GM18511 (cell line): ENCODE measurements at regions not wholly inside any gene's neighbourhood (a gene's known extent, or its start where the extent isn't known, plus 50 kb on each side); places are given as distances from the start of the nearest gene placed in this dataset.

ENCODE experiments used
- ATAC-seq: cut with Tn5 transposase; IDR thresholded peaks from one replicate; pipeline ENCODE4 v1.9.1; 2021; ENCODE audit warnings: mild to moderate bottlenecking, moderate library complexity; ENCODE audit not compliant: unreplicated experiment

GRCh38 chr1:168913711-168914463 is 184.9 kb upstream of the DPT start:
- no peak for ATAC-seq

GRCh38 chr1:168917309-168917708 is 188.3 kb upstream of the DPT start:
- ATAC-seq = no peak

GRCh38 chr1:168917796-168918195 is 188.7 kb upstream of the ATP1B1 start:
- no peak for ATAC-seq

- no peak for ATAC-seq
These were observed 187.4 kb upstream of the ATP1B1 start for GRCh38 chr1:168918860-168919741.

DNA sequence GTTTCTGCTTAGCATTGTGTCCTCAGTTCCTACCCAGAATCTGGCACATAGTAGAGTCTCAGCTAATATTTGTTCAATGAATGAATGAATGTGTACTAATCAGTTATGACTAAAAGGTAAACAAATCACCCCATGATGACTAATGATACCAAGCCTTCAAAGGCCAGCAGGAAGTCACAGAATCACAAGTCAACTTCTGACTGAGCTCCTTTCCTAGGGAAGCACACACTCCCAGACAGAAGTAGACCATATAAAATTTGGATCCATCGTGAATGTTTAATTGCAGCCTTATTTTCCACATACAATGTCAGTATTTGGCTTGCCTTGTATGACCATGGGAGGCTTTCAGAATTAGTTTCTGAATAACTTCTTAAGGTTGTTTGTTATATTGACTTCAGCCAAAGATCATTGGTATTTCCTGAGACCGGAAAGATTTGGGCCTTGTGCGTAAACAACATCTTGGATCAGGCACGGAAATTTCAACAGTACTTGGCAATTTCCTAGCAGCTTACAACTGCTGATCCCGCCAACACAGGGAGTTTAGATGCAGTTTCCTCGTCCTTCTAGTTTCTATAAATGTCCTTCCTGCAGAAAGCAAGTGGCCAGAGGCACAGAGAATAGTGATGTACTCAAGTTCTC is 185.9 kb upstream of the ATP1B1 start:
- no peak for ATAC-seq

GRCh38 chr1:168921629-168922028 is 184.9 kb upstream of the ATP1B1 start:
- peak; percentile 78 for ATAC-seq

DNA sequence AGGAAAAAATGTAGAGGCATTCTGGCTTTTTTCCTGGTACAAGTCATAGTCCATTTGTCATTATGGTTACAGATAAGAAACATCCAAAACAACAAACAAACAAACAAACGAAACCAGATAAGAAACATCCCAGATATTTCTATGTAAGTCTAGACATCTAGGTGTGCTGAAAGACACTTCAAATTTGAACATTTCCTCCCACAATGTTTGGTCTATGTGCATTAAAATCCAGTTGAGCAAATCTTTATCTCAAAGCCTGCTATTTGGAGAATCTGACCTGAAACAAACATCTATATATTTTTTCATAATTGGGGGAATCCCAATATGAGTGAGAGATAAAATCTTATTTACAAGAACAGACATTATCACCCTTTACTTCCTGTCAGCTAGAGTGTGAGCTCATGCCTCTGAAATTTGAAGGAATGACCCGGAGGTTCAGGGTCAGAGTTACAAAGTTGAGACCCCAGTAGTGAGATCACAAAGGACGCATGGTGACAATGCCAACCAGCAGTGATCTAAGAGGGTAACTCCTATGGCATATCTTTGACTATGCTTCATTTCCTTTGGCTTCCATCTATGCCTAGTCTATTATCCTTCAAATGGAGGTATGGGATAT is 182.9 kb upstream of the ATP1B1 start:
- no peak for ATAC-seq

GRCh38 chr1:168924976-168925375 is 181.5 kb upstream of the ATP1B1 start:
- no peak for ATAC-seq

GRCh38 chr1:168926236-168926635 is 180.3 kb upstream of the ATP1B1 start:
- no peak for ATAC-seq

DNA sequence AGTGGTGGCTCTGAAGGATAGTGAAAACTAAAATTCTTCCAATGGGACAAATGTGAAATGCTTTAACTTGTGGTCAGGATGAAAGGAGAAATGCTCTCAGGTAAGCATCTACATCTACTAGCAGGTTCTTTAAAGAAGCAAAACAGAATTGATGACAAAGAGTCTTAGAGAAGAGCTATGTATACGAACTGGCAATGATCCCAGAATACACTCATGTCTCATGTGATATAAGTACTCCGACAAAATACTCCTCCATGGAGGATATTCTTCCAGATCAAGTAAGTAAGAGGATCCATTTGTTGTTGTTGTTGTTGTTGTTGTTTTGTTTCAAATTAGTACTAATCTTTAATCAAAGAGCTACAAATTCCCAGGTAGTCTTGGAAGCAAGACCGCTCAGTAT is 174.0 kb upstream of the ATP1B1 start:
- no peak for ATAC-seq

- no peak for ATAC-seq
These were observed 173.2 kb upstream of the ATP1B1 start for GRCh38 chr1:168933141-168933805.

GRCh38 chr1:168939110-168939946 is 167.2 kb upstream of the ATP1B1 start:
- no peak for ATAC-seq

DNA sequence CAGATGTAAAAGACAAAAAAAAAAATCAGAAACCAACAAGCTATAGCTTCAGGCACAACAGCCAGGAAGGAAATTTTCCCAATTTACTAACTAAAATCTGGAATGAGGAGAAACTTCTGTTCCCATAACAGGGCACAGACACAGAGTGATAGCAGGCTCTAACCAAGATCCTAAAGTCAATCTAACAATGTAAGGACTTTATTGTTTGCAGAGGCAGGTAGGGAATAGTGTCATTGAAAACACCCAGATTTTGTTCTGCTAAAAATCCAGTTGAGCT is 166.6 kb upstream of the ATP1B1 start:
- ATAC-seq = no peak

DNA sequence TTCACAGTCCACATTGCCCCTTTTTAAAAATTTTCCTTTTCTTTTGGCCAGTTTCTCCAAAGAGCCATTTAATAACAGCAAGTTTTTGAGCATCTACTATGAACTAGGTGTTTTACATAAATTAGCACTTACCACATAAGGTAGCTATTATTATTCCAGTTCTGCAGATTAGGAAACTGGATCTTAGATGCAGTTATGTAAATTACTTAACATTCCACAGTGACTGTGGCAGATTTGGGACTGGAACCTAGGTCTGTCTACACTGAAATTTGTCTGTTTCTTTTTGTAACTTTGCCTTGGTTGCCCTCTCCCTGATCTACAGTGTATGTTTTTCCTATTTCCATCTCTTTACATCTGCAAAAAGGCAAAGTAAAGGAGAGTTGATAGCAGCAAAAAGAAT is 164.8 kb upstream of the ATP1B1 start:
- no peak for ATAC-seq

DNA sequence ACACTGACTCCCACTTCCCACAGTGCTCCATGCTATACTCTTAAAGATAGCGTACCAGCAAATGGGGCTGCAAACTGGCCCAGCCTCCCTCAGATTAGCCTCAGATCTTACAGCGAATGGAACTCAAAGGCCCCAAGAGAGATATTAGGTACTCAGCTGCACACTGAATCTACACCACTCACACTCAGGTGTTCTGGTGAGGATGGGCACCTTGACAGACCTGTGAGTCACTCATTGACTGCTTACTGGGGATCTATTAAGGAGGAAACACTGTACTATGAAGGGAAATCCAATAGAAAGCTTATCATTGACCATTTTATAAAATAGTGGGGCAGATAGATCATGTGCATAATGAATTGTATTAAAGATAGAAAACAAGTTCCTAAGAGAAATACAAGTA is 164.3 kb upstream of the ATP1B1 start:
- ATAC-seq = no peak

GRCh38 chr1:168945870-168946269 is 160.6 kb upstream of the ATP1B1 start:
- no peak for ATAC-seq

- ATAC-seq = no peak
These were observed 159.4 kb upstream of the ATP1B1 start for GRCh38 chr1:168947041-168947440.

DNA sequence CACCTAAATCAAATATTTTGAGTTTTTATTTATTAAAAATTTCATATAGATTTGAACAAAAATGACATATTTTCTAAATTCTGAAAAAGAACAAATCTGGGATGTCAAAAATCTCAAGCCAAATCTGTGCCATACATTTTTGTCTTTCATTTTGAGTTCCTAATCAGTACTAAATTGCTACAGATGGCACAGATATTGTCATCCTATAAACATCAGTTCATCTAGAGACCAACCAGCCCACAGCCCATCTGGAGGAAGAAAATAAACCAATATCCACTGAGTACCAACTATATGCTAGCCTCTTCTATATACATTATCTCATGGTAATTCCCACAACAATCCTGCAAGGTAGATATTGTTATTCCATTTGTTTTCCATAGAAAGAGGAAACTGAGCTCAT is 156.8 kb upstream of the ATP1B1 start:
- ATAC-seq = no peak

DNA sequence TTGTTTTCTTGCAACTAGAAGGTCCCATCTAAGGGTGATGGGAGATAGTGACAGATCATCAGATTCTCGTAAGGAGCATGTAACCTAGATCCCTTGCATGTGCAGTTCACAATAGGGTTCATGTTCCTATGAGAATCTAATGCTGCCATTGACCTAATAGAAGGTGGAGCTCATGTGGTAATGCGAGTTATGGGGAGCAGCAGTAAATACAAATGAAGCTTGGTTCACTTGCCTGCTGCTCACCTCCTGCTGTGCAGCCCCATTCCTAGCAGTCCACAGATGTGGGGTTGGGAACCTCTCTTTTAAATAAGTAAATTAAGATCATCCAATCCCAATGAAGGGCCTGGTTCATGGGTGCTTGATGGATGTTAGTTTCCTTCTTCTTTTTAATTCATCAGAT is 148.7 kb upstream of the ATP1B1 start:
- ATAC-seq = no peak
